Thoracic aorta (tissue), 2 donors: ENCODE measurements at regions not wholly inside any gene's neighbourhood (a gene's known extent, or its start where the extent isn't known, plus 50 kb on each side); places are given as distances from the start of the nearest gene placed in this dataset.

ENCODE experiments used
- ATAC-seq: fragments of 150-250 bp; one replicate; pipeline ENCODE4 v1.8.0; 2017; ENCODE audit warnings: low read depth; ENCODE audit not compliant: insufficient number of reproducible peaks, low FRiP score
- DNase-seq: peaks from one replicate; pipeline ENCODE4 v3.0.0-alpha.2; 2020; ENCODE audit warnings: low spot score
- H3K27ac ChIP-seq, 2 donors: fragments of 200-600 bp; sonication (generic); 1 replicate in 1 of 2; 2 replicates in 1 of 2; pipeline ENCODE4 v1.5.1; 2016; ENCODE audit warnings: mild to moderate bottlenecking in 2 of 2, moderate library complexity in 2 of 2
- H3K27me3 ChIP-seq: fragments of 200-600 bp; sonication (generic); replicated peaks from 2 replicates; pipeline ENCODE4 v1.6.0; 2016; ENCODE audit warnings: mild to moderate bottlenecking; ENCODE audit not compliant: insufficient read depth
- H3K36me3 ChIP-seq: fragments of 200-600 bp; sonication (generic); one replicate; pipeline ENCODE4 v1.5.1; 2016
- H3K4me1 ChIP-seq, 2 donors: fragments of 200-600 bp; sonication (generic); 1 replicate in 1 of 2; 2 replicates in 1 of 2; pipeline versions ENCODE4 v1.5.1 to v1.6.0; 2016; ENCODE audit warnings: low read depth in 2 of 2, mild to moderate bottlenecking in 1 of 2; ENCODE audit not compliant: control insufficient read depth in 1 of 2
- H3K4me3 ChIP-seq: fragments of 200-600 bp; sonication (generic); 2 replicates; pipeline ENCODE4 v1.5.1; 2016; ENCODE audit warnings: mild to moderate bottlenecking
- H3K9me3 ChIP-seq: fragments of 200-600 bp; sonication (generic); 2 replicates; pipeline ENCODE4 v1.5.1; 2016
- CTCF ChIP-seq: fragments of 200-600 bp; sonication (generic); IDR thresholded peaks from one replicate; pipeline ENCODE4 v1.5.1; 2019; ENCODE audit warnings: antibody characterized with exemption

DNA sequence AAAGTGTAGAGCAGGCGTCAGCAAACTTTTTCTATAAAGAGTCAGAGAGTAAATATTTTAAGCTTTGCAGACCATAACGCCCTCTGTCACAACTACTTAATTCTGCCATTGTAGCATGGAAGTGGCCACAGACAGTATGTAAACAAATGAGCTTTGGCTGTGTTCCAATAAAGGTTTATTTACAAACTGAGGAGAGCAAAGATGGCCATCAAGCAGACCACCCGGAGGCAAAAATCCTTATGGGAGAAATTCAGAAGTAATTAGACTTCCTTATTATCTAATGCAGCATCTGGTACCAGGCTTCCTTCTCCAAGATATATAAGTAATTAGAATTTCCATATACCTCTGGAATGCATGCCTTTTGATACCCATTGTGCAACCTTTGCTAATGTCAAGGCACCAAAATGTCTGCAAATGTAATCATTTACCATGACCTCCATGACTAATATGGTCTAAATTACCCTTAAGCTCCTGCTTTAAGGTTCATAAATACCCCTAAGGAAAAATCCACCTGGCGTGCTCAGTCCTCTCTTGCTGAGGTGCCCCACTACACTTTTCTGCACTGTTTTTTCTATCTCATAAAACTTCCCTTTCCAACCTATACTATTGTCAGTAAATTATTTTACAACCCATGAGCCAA is 377.8 kb downstream of the MATN1 start:
- Histone ChIP-seq H3K27ac (no peak overlapping the region), H3K36me3 (no peaks in the 10 kb centered on the region), H3K9me3 (peaks cover 3% of the 10 kb centered on the region), H3K4me3 (no peak overlapping the region), H3K4me1 (no peaks in the 10 kb centered on the region), H3K27me3 (no peaks in the 10 kb centered on the region)
- ATAC-seq (no peak), DNase-seq (no peak)
- no peak for TF ChIP-seq CTCF

- Histone ChIP-seq H3K9me3 (peaks cover 3% of the 10 kb centered on the region), H3K36me3 (no peaks in the 10 kb centered on the region), H3K27me3 (no peaks in the 10 kb centered on the region), H3K27ac (no peak overlapping the region), H3K4me1 (no peaks in the 10 kb centered on the region), H3K4me3 (no peak overlapping the region)
- DNase-seq: no peak
- ATAC-seq: no peak
- TF ChIP-seq CTCF: no peak
Measured at GRCh38 chr1:30343562-30343961, 379.8 kb downstream of the MATN1 start.

- Histone ChIP-seq H3K27ac (no peak overlapping the region), H3K27me3 (no peaks in the 10 kb centered on the region), H3K4me1 (no peaks in the 10 kb centered on the region), H3K9me3 (peaks cover under 1% of the 10 kb centered on the region), H3K4me3 (no peak overlapping the region), H3K36me3 (no peaks in the 10 kb centered on the region)
- ATAC-seq: no peak
- TF ChIP-seq CTCF: no peak
- no peak for DNase-seq
Measured at GRCh38 chr1:30342535-30343141, 380.7 kb downstream of the MATN1 start.

DNA sequence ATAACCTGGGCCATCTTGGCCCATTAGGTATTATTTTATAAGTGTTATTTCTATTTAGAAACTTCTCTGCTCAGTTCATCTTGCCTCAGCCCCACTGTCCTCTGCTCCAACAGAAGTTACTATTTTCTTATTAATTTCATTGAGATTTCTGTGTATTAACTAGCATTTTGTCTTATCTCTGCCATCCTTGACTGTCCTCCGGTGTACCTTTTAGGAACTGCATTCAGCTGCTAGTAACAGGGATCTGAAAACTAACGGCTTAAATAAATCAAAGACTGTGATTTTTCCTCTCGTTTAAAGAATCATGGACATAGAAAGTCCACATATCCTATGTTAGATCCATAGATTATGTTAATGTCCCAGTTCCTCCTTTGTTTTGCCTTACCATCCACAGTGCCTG is 382.5 kb downstream of the MATN1 start:
- Histone ChIP-seq H3K9me3 (no peaks in the 10 kb centered on the region), H3K27ac (no peak overlapping the region), H3K36me3 (no peaks in the 10 kb centered on the region), H3K4me3 (no peak overlapping the region), H3K4me1 (no peaks in the 10 kb centered on the region), H3K27me3 (no peaks in the 10 kb centered on the region)
- ATAC-seq (no peak), DNase-seq (no peak)
- TF ChIP-seq CTCF: no peak

- ATAC-seq: no peak
- H3K36me3 ChIP-seq: no peaks in the 10 kb centered on the region
- DNase-seq: no peak
- no peak overlapping the region for H3K27ac ChIP-seq
- H3K9me3 ChIP-seq: no peaks in the 10 kb centered on the region
- H3K4me1 ChIP-seq: no peaks in the 10 kb centered on the region
- no peaks in the 10 kb centered on the region for H3K27me3 ChIP-seq
- H3K4me3 ChIP-seq: no peak overlapping the region
- TF ChIP-seq CTCF: no peak
Measured at GRCh38 chr1:30339866-30340265, 383.5 kb downstream of the MATN1 start.
